H9 (cell line): ENCODE measurements at regions not wholly inside any gene's neighbourhood (a gene's known extent, or its start where the extent isn't known, plus 50 kb on each side); places are given as distances from the start of the nearest gene placed in this dataset.

ENCODE experiments used
- DNase-seq: peaks from one replicate; pipeline ENCODE4 v3.0.0-alpha.2; 2017
- H2AFZ ChIP-seq: one replicate; pipeline ENCODE4 v1.6.1; 2013; ENCODE audit warnings: mild to moderate bottlenecking, low read length, control low read depth, moderate library complexity
- H2AK5ac ChIP-seq: 2 replicates; pipeline ENCODE4 v1.6.1; 2013; ENCODE audit warnings: low read length, control low read depth, mixed read lengths; ENCODE audit not compliant: insufficient read length
- H2BK120ac ChIP-seq: one replicate; pipeline ENCODE4 v1.6.1; 2013; ENCODE audit warnings: low read depth, mild to moderate bottlenecking, low read length, control low read depth, inconsistent platforms; ENCODE audit not compliant: poor library complexity, severe bottlenecking
- H2BK12ac ChIP-seq: 2 replicates; pipeline ENCODE4 v1.6.1; 2013; ENCODE audit warnings: low read length, control low read depth, mixed read lengths, low read depth; ENCODE audit not compliant: insufficient read length
- H2BK15ac ChIP-seq: 2 replicates; pipeline ENCODE4 v1.6.1; 2013; ENCODE audit warnings: low read depth, low read length, control low read depth
- H2BK20ac ChIP-seq: one replicate; pipeline ENCODE4 v1.6.1; 2013; ENCODE audit warnings: low read depth, mild to moderate bottlenecking, low read length, control low read depth, inconsistent platforms; ENCODE audit not compliant: poor library complexity, severe bottlenecking
- H2BK5ac ChIP-seq: 2 replicates; pipeline ENCODE4 v1.6.1; 2013; ENCODE audit warnings: low read length, control low read depth, mixed read lengths; ENCODE audit not compliant: insufficient read length
- H3K14ac ChIP-seq: 2 replicates; pipeline ENCODE4 v1.6.1; 2013; ENCODE audit warnings: low read length, control low read depth; ENCODE audit not compliant: insufficient read depth
- H3K18ac ChIP-seq: 2 replicates; pipeline ENCODE4 v1.6.1; 2013; ENCODE audit warnings: low read depth, mild to moderate bottlenecking, mixed read lengths, low read length, control low read depth; ENCODE audit not compliant: insufficient read length
- H3K23ac ChIP-seq: 2 replicates; pipeline ENCODE4 v1.6.1; 2013; ENCODE audit warnings: low read length, control low read depth, mixed read lengths, low read depth; ENCODE audit not compliant: insufficient read length
- H3K23me2 ChIP-seq: 2 replicates; pipeline ENCODE4 v1.6.1; 2013; ENCODE audit warnings: low read depth, mild to moderate bottlenecking, mixed read lengths, low read length, control low read depth; ENCODE audit not compliant: insufficient read length, poor library complexity, severe bottlenecking
- H3K27ac ChIP-seq: 2 replicates; pipeline ENCODE4 v1.5.1; 2013; ENCODE audit warnings: low read length, control low read depth, mixed read lengths, low read depth; ENCODE audit not compliant: insufficient read length
- H3K27me3 ChIP-seq: 2 replicates; pipeline ENCODE4 v1.6.1; 2013; ENCODE audit warnings: low read length, control low read depth, inconsistent platforms; ENCODE audit not compliant: insufficient read depth
- H3K4ac ChIP-seq: 2 replicates; pipeline ENCODE4 v1.6.1; 2013; ENCODE audit warnings: low read depth, mild to moderate bottlenecking, control low read depth, inconsistent platforms, low read length, moderate library complexity
- H3K4me1 ChIP-seq: 2 replicates; pipeline ENCODE4 v1.6.1; 2013; ENCODE audit warnings: low read length, control low read depth, inconsistent platforms; ENCODE audit not compliant: insufficient read depth
- H3K4me2 ChIP-seq: 2 replicates; pipeline ENCODE4 v1.6.1; 2013; ENCODE audit warnings: low read length, control low read depth, mixed read lengths; ENCODE audit not compliant: insufficient read length, insufficient read depth
- H3K56ac ChIP-seq: 2 replicates; pipeline ENCODE4 v1.6.1; 2013; ENCODE audit warnings: low read depth, mild to moderate bottlenecking, mixed read lengths, low read length, control low read depth; ENCODE audit not compliant: insufficient read length
- H3K79me1 ChIP-seq: 2 replicates; pipeline ENCODE4 v1.6.1; 2013; ENCODE audit warnings: low read depth, mild to moderate bottlenecking, moderate library complexity, low read length, control low read depth, inconsistent platforms; ENCODE audit not compliant: insufficient read depth, poor library complexity, severe bottlenecking
- H3K79me2 ChIP-seq: 2 replicates; pipeline ENCODE4 v1.6.1; 2013; ENCODE audit warnings: low read length, control low read depth, inconsistent platforms; ENCODE audit not compliant: insufficient read depth
- H3K9ac ChIP-seq: 2 replicates; pipeline ENCODE4 v1.6.1; 2013; ENCODE audit warnings: low read length, control low read depth, mixed read lengths; ENCODE audit not compliant: insufficient read length; ENCODE audit errors: extremely low read depth
- H3K9me3 ChIP-seq: one replicate; pipeline ENCODE4 v1.6.1; 2013; ENCODE audit warnings: low read depth, low read length, inconsistent platforms; ENCODE audit not compliant: control insufficient read depth
- H3T11ph ChIP-seq: one replicate; pipeline ENCODE4 v1.6.1; 2013; ENCODE audit warnings: mild to moderate bottlenecking, low read length, control low read depth, inconsistent platforms
- H4K20me1 ChIP-seq: one replicate; pipeline ENCODE4 v1.6.1; 2013; ENCODE audit not compliant: control insufficient read depth, insufficient read length, insufficient read depth
- H4K5ac ChIP-seq: 2 replicates; pipeline ENCODE4 v1.6.1; 2013; ENCODE audit warnings: low read depth, mild to moderate bottlenecking, mixed read lengths, low read length, control low read depth; ENCODE audit not compliant: insufficient read length
- H4K8ac ChIP-seq: replicated peaks from 2 replicates; pipeline ENCODE4 v1.6.1; 2013; ENCODE audit warnings: low read length, control low read depth, mixed read lengths, low read depth; ENCODE audit not compliant: insufficient read length
- H4K91ac ChIP-seq: 2 replicates; pipeline ENCODE4 v1.6.1; 2013; ENCODE audit warnings: low read depth, mild to moderate bottlenecking, moderate library complexity, mixed read lengths, low read length, control low read depth; ENCODE audit not compliant: insufficient read length
- H3K27ac Mint-ChIP-seq, 3 experiments: 2 replicates in 2 of 3; 3 replicates in 1 of 3; pipeline ENCODE4 v1.8.0; 2020 to 2021; ENCODE audit warnings: mixed read lengths in 3 of 3, mild to moderate bottlenecking in 1 of 3, moderate library complexity in 1 of 3
- H3K27me3 Mint-ChIP-seq: 2 replicates; pipeline ENCODE4 v1.8.0; 2021; ENCODE audit warnings: low read depth, mild to moderate bottlenecking, moderate library complexity, mixed read lengths
- H3K36me3 Mint-ChIP-seq, 3 experiments: 2 replicates in 2 of 3; 3 replicates in 1 of 3; pipeline ENCODE4 v1.8.0; 2020 to 2021; ENCODE audit warnings: low read depth in 3 of 3, mixed read lengths in 3 of 3; ENCODE audit not compliant: insufficient read depth in 1 of 3
- H3K4me1 Mint-ChIP-seq, 2 experiments: 2 replicates each; pipeline ENCODE4 v1.8.0; 2020; ENCODE audit warnings: mixed read lengths in 2 of 2
- H3K4me3 Mint-ChIP-seq, 2 experiments: 2 replicates in 1 of 2; 3 replicates in 1 of 2; pipeline ENCODE4 v1.8.0; 2020 to 2021; ENCODE audit warnings: mild to moderate bottlenecking in 2 of 2, mixed read lengths in 2 of 2, moderate library complexity in 1 of 2
- H3K9me3 Mint-ChIP-seq, 2 experiments: 2 replicates in 1 of 2; 3 replicates in 1 of 2; pipeline ENCODE4 v1.8.0; 2020; ENCODE audit warnings: mild to moderate bottlenecking in 2 of 2, mixed read lengths in 2 of 2, moderate library complexity in 1 of 2
- WGBS: extraction: QIAGEN DNeasy Blood & Tissue Kit; methylation state at CpG from one replicate; pipeline ENCODE4 v1.1.7; 2013; ENCODE audit warnings: missing lambda C conversion rate, low lambda C conversion rate, mixed read lengths; ENCODE audit not compliant: insufficient read length; ENCODE audit errors: extremely low coverage; 5-methylcytosine and 5-hydroxymethylcytosine counted together
- TF ChIP-seq, protein P1 (sequence below): fragments of 200-600 bp; sonication (generic); conservative IDR thresholded peaks from 3 replicates; pipeline ENCODE4 v1.8.0; 2021; ENCODE audit warnings: antibody characterized with exemption, mild to moderate bottlenecking

GRCh38 chr13:104461049-104461448 lies 1394.8 kb upstream of the SLC10A2 start:
- no peak overlapping the region for H4K8ac ChIP-seq
- H2BK20ac ChIP-seq = no peak overlapping the region
- H3K27me3 ChIP-seq = no peaks in the 10 kb centered on the region
- H3K9me3 Mint-ChIP-seq = peaks cover 4 to 8% of the 10 kb centered on the region in 2 experiments
- WGBS = no CpG with 5 or more reads among the region's 4 CpGs
- peaks cover 16 to 20% of the 10 kb centered on the region in 2 experiments for H3K4me1 Mint-ChIP-seq
- H3K4me2 ChIP-seq = no peak overlapping the region
- no peak overlapping the region for H3K27ac ChIP-seq
- H3K4ac ChIP-seq = no peak overlapping the region
- no peaks in the 10 kb centered on the region for H3K23me2 ChIP-seq
- no peak overlapping the region for H2BK120ac ChIP-seq
- no peak overlapping the region for H4K5ac ChIP-seq
- H3K23ac ChIP-seq = no peak overlapping the region
- no peak overlapping the region for H2BK12ac ChIP-seq
- H3K79me1 ChIP-seq = no peaks in the 10 kb centered on the region
- H3K9ac ChIP-seq = no peak overlapping the region
- H4K91ac ChIP-seq = no peak overlapping the region
- no peak for DNase-seq
- peaks cover 4 to 15% (median 7%) of the 10 kb centered on the region in 3 experiments; a peak in 6 of 7 replicates for H3K36me3 Mint-ChIP-seq
- no peaks in the 10 kb centered on the region for H3K9me3 ChIP-seq
- no peak overlapping the region for H3K14ac ChIP-seq
- H4K20me1 ChIP-seq = no peaks in the 10 kb centered on the region
- H3T11ph ChIP-seq = no peak overlapping the region
- no peak overlapping the region for H2BK5ac ChIP-seq
- H3K27ac Mint-ChIP-seq = peak overlapping the region in 2 of 3 experiments; percentile 28 to 38; a peak in 2 of 7 replicates
- H3K79me2 ChIP-seq = no peaks in the 10 kb centered on the region
- H3K56ac ChIP-seq = no peak overlapping the region
- TF ChIP-seq, protein P1, sequence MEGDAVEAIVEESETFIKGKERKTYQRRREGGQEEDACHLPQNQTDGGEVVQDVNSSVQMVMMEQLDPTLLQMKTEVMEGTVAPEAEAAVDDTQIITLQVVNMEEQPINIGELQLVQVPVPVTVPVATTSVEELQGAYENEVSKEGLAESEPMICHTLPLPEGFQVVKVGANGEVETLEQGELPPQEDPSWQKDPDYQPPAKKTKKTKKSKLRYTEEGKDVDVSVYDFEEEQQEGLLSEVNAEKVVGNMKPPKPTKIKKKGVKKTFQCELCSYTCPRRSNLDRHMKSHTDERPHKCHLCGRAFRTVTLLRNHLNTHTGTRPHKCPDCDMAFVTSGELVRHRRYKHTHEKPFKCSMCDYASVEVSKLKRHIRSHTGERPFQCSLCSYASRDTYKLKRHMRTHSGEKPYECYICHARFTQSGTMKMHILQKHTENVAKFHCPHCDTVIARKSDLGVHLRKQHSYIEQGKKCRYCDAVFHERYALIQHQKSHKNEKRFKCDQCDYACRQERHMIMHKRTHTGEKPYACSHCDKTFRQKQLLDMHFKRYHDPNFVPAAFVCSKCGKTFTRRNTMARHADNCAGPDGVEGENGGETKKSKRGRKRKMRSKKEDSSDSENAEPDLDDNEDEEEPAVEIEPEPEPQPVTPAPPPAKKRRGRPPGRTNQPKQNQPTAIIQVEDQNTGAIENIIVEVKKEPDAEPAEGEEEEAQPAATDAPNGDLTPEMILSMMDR = no peak
- no peak overlapping the region for H2BK15ac ChIP-seq
- peak overlapping the region; percentile 22 for H2AFZ ChIP-seq
- H3K27me3 Mint-ChIP-seq = no peaks in the 10 kb centered on the region; the same call in 1 of the 2 replicates
- no peak overlapping the region for H3K18ac ChIP-seq
- H3K4me1 ChIP-seq = peaks cover 2% of the 10 kb centered on the region
- H3K4me3 Mint-ChIP-seq = no peak overlapping the region
- no peak overlapping the region for H2AK5ac ChIP-seq
